ENCODE measurements at regions not wholly inside any gene's neighbourhood (a gene's known extent, or its start where the extent isn't known, plus 50 kb on each side); places are given as distances from the start of the nearest gene placed in this dataset.

DNA sequence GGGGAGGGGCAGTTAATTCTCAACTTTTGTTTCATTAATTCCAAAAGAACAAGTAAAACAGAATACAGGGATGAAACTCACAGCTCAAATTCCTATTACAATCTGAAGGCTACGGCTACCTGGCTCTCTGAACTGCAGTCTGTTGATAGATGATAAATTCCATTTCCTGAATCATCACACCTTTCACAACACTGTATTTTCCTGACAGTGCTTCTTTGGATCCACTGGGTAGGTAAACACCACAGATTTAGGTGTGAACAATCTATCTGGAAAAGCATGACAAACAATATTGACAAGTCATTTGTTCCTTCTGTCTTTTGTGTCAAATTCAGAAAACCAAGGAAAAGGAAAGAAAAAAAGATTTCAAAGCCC lies 843.2 kb downstream of the LRRTM4 start:
- intact Hi-C loops (cut with micrococcal nuclease; ENCODE audit: unreplicated experiment), result no loop called here
- ATAC-seq (no peak), DNase-seq (ENCODE audit: low read depth, low spot score) (no peak)
- H3K36me3 ChIP-seq (ENCODE audit: control insufficient read depth, insufficient read depth, low read length), result no peaks in the 10 kb centered on the region
- in situ Hi-C loops (cut with HindIII; ENCODE audit: low pct_unique_long_range_greater_than_20kb, low sequenced_read_pairs), result no loop called here
- ChIA-PET CTCF (no interaction called here), POLR2A (no interaction called here)
- no TSS peak for BruUV-seq (replicated peaks)
- no peak overlapping the region for H3K4me3 ChIP-seq (ENCODE audit: low read depth in 2 of 2, low read length in 2 of 2)
- TF ChIP-seq, protein P1, sequence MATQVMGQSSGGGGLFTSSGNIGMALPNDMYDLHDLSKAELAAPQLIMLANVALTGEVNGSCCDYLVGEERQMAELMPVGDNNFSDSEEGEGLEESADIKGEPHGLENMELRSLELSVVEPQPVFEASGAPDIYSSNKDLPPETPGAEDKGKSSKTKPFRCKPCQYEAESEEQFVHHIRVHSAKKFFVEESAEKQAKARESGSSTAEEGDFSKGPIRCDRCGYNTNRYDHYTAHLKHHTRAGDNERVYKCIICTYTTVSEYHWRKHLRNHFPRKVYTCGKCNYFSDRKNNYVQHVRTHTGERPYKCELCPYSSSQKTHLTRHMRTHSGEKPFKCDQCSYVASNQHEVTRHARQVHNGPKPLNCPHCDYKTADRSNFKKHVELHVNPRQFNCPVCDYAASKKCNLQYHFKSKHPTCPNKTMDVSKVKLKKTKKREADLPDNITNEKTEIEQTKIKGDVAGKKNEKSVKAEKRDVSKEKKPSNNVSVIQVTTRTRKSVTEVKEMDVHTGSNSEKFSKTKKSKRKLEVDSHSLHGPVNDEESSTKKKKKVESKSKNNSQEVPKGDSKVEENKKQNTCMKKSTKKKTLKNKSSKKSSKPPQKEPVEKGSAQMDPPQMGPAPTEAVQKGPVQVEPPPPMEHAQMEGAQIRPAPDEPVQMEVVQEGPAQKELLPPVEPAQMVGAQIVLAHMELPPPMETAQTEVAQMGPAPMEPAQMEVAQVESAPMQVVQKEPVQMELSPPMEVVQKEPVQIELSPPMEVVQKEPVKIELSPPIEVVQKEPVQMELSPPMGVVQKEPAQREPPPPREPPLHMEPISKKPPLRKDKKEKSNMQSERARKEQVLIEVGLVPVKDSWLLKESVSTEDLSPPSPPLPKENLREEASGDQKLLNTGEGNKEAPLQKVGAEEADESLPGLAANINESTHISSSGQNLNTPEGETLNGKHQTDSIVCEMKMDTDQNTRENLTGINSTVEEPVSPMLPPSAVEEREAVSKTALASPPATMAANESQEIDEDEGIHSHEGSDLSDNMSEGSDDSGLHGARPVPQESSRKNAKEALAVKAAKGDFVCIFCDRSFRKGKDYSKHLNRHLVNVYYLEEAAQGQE (IDR thresholded peaks at IDR 0.05; ENCODE audit: insufficient read depth in 1 of 2, low read depth in 2 of 2, low read length in 1 of 2), result no peak
- TF ChIP-seq SIN3A (IDR thresholded peaks at IDR 0.05; ENCODE audit: borderline replicate concordance, insufficient read depth, low read depth, low read length), result no peak
- TF ChIP-seq, protein P2, sequence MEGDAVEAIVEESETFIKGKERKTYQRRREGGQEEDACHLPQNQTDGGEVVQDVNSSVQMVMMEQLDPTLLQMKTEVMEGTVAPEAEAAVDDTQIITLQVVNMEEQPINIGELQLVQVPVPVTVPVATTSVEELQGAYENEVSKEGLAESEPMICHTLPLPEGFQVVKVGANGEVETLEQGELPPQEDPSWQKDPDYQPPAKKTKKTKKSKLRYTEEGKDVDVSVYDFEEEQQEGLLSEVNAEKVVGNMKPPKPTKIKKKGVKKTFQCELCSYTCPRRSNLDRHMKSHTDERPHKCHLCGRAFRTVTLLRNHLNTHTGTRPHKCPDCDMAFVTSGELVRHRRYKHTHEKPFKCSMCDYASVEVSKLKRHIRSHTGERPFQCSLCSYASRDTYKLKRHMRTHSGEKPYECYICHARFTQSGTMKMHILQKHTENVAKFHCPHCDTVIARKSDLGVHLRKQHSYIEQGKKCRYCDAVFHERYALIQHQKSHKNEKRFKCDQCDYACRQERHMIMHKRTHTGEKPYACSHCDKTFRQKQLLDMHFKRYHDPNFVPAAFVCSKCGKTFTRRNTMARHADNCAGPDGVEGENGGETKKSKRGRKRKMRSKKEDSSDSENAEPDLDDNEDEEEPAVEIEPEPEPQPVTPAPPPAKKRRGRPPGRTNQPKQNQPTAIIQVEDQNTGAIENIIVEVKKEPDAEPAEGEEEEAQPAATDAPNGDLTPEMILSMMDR (IDR thresholded peaks at IDR 0.05), result no peak
- TF ChIP-seq TCF7L2 (IDR thresholded peaks at IDR 0.05; ENCODE audit: low read depth, low read length), result no peak
- no peak for TF ChIP-seq POLR2AphosphoS5 (IDR thresholded peaks at IDR 0.05; ENCODE audit: low read depth, low read length)
- no peaks in the 10 kb centered on the region for H3K9me3 ChIP-seq (ENCODE audit: control insufficient read depth, insufficient read depth, low read depth, low read length)
- no peak overlapping the region for H3K27ac ChIP-seq (ENCODE audit: low read length)
- H3K4me1 ChIP-seq (ENCODE audit: control insufficient read depth, insufficient read depth, low read length), result no peaks in the 10 kb centered on the region
- H3K27me3 ChIP-seq (ENCODE audit: control insufficient read depth, insufficient read depth, low read length), result no peaks in the 10 kb centered on the region

DNA sequence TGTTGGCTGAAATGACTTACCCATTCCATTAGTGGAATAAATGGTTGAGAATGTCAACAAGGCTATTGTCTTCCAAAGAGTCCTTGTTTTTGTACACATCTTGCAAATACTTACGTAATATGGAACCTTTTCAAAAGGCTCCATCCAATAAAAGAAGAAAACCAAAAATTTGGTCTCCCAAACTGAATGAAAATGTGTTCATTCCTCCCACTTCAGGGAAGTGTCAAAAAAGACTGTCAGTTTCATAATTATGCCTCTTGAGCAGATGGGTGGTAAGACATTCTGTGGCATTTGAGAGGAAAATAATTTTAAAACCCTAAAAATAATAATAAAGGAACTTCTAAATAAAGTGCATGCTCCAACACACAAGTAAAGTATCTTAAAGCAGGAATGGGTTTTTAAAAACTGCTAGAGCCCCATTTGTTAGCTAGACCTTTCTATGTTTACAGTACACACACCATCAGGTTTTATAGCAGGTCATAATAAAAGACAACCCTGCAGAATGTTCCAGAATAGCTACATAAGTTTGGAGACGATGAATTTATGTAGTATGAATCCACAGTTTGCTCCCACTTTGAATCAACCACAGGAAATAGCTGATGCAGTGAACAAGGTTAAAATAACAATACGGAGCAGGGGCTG lies 843.7 kb downstream of the LRRTM4 start:
- Histone ChIP-seq H3K4me1 (ENCODE audit: control insufficient read depth, insufficient read depth, low read length) (no peaks in the 10 kb centered on the region), H3K9me3 (ENCODE audit: control insufficient read depth, insufficient read depth, low read depth, low read length) (no peaks in the 10 kb centered on the region), H3K27ac (ENCODE audit: low read length) (no peak overlapping the region), H3K4me3 (ENCODE audit: low read depth in 2 of 2, low read length in 2 of 2) (no peak overlapping the region), H3K36me3 (ENCODE audit: control insufficient read depth, insufficient read depth, low read length) (no peaks in the 10 kb centered on the region), H3K27me3 (ENCODE audit: control insufficient read depth, insufficient read depth, low read length) (no peaks in the 10 kb centered on the region)
- ATAC-seq (no peak), DNase-seq (ENCODE audit: low read depth, low spot score) (no peak)
- POLR2A ChIA-PET, result no interaction called here
- in situ Hi-C loops (cut with HindIII; ENCODE audit: low pct_unique_long_range_greater_than_20kb, low sequenced_read_pairs), result no loop called here
- CTCF ChIA-PET, result no interaction called here
- no TSS peak for BruUV-seq (replicated peaks)
- TF ChIP-seq POLR2AphosphoS5 (IDR thresholded peaks at IDR 0.05; ENCODE audit: low read depth, low read length) (no peak), TCF7L2 (IDR thresholded peaks at IDR 0.05; ENCODE audit: low read depth, low read length) (no peak)
- intact Hi-C loops (cut with micrococcal nuclease; ENCODE audit: unreplicated experiment), result no loop called here

DNA sequence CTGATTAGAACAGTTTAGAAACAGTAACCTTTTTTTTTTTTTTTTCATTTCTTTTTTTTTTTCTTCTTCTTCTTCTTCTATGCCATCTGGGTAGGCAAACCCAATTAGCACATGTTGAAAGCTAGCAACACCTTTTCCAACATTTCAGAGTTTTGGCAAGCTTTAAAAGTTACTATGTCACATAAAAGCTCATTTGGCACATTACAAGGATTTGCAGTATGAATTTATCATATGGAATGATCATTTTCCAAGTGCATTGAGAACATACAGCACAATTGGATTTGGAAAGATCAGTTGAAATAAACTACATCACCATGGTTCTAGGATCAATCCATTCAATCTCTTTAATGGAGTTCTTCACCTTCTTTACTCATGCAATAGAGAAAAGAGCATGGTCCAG lies 847.0 kb downstream of the LRRTM4 start:
- H3K9me3 ChIP-seq (ENCODE audit: control insufficient read depth, insufficient read depth, low read depth, low read length), result no peaks in the 10 kb centered on the region
- POLR2A ChIA-PET, result no interaction called here

More for the DNA sequence above, 847.0 kb downstream of the LRRTM4 start:
- H3K36me3 ChIP-seq (ENCODE audit: control insufficient read depth, insufficient read depth, low read length), result no peaks in the 10 kb centered on the region
- CTCF ChIA-PET, result no interaction called here
- H3K27me3 ChIP-seq (ENCODE audit: control insufficient read depth, insufficient read depth, low read length), result no peaks in the 10 kb centered on the region
- H3K4me1 ChIP-seq (ENCODE audit: control insufficient read depth, insufficient read depth, low read length), result no peaks in the 10 kb centered on the region
- intact Hi-C loops (cut with micrococcal nuclease; ENCODE audit: unreplicated experiment), result no loop called here
- DNase-seq (ENCODE audit: low read depth, low spot score) (no peak), ATAC-seq (no peak)
- H3K4me3 ChIP-seq (ENCODE audit: low read depth in 2 of 2, low read length in 2 of 2), result no peak overlapping the region
- in situ Hi-C loops (cut with HindIII; ENCODE audit: low pct_unique_long_range_greater_than_20kb, low sequenced_read_pairs), result no loop called here
- BruUV-seq (replicated peaks), result no TSS peak
- TF ChIP-seq TCF7L2 (IDR thresholded peaks at IDR 0.05; ENCODE audit: low read depth, low read length) (no peak), SIN3A (IDR thresholded peaks at IDR 0.05; ENCODE audit: borderline replicate concordance, insufficient read depth, low read depth, low read length) (no peak), POLR2AphosphoS5 (IDR thresholded peaks at IDR 0.05; ENCODE audit: low read depth, low read length) (no peak)
- TF ChIP-seq, protein P1 (IDR thresholded peaks at IDR 0.05; ENCODE audit: insufficient read depth in 1 of 2, low read depth in 2 of 2, low read length in 1 of 2), result no peak
- TF ChIP-seq, protein P2 (IDR thresholded peaks at IDR 0.05), result no peak
- no peak overlapping the region for H3K27ac ChIP-seq (ENCODE audit: low read length)

Measured in Panc1 (cell line).